Body of pancreas (tissue), 4 donors: ENCODE measurements at regions not wholly inside any gene's neighbourhood (a gene's known extent, or its start where the extent isn't known, plus 50 kb on each side); places are given as distances from the start of the nearest gene placed in this dataset.

ENCODE experiments used
- ATAC-seq: fragments of 150-250 bp; one replicate; pipeline ENCODE4 v1.9.1; 2016
- DNase-seq, 4 donors: peaks; one replicate each; pipeline ENCODE4 v3.0.0-alpha.2; 2019
- H3K27ac ChIP-seq, 4 donors: fragments of 200-600 bp; sonication (generic); 1 replicate in 3 of 4; 2 replicates in 1 of 4; pipeline versions ENCODE4 v1.5.1 to v1.6.1; 2016 to 2019; ENCODE audit warnings: mild to moderate bottlenecking in 1 of 4, mixed read lengths in 1 of 4, moderate library complexity in 1 of 4
- H3K27me3 ChIP-seq, 2 donors: fragments of 200-600 bp; sonication (generic); one replicate each; pipeline ENCODE4 v1.6.0; 2016; ENCODE audit warnings: mild to moderate bottlenecking in 1 of 2
- H3K36me3 ChIP-seq, 2 donors: fragments of 200-600 bp; sonication (generic); replicated peaks in 1 of 2; 2 replicates each; pipeline ENCODE4 v1.5.1; 2016; ENCODE audit warnings: low read depth in 2 of 2; ENCODE audit not compliant: insufficient read depth in 1 of 2
- H3K4me1 ChIP-seq: fragments of 200-600 bp; sonication (generic); one replicate; pipeline ENCODE4 v1.6.0; 2016
- H3K4me3 ChIP-seq, 2 donors: fragments of 200-600 bp; sonication (generic); 1 replicate in 1 of 2; 2 replicates in 1 of 2; pipeline ENCODE4 v1.5.1; 2016 to 2019
- H3K9me3 ChIP-seq, 3 donors: fragments of 200-600 bp; sonication (generic); 1 replicate in 2 of 3; 2 replicates in 1 of 3; pipeline ENCODE4 v1.5.1; 2016
- POLR2A ChIP-seq, 3 donors: fragments of 450-650 bp; IDR thresholded peaks; one replicate each; pipeline ENCODE4 v1.6.1; 2016; ENCODE audit warnings: antibody characterized with exemption in 3 of 3, mild to moderate bottlenecking in 2 of 3
- WGBS, 2 donors: methylation state at CpG; one replicate each; pipeline ENCODE4 v1.1.5; 2017; 5-methylcytosine and 5-hydroxymethylcytosine counted together
- intact Hi-C: fragments of 100-400 bp; cut with DNase I; formaldehyde crosslinking; loops from one replicate; pipeline ENCODE4 v1.15.1; 2023
- TF ChIP-seq, protein P1 (sequence below), 7 experiments: fragments of 450-650 bp in 4 of 7; fragments of 200-600 bp in 3 of 7; sonication (generic) in 3 of 7; IDR thresholded peaks; one replicate each; pipeline ENCODE4 v1.5.1; 2016 to 2019; ENCODE audit warnings: antibody characterized with exemption in 7 of 7

DNA sequence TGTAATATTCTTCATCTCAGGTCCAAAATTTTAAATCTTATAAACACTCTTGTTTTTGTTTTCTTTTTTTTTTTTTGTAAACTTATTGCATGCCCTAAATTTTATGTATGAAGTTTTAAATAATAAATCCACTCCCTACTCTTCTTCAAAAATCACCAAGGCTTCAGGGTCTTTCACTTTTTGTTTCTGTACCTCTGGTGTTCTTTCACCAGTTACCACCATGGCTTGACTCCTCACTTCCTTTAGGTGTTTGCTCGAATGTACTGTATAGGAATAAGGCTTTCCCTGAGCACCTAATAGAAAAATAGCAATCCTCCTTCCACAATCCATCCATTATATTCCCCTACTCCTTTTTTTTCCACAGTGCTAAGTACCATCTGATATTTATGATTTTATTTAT is 962.8 kb upstream of the POT1 start:
- TF ChIP-seq POLR2A (IDR thresholded peaks at IDR 0.05): no peak
- TF ChIP-seq, protein P1, sequence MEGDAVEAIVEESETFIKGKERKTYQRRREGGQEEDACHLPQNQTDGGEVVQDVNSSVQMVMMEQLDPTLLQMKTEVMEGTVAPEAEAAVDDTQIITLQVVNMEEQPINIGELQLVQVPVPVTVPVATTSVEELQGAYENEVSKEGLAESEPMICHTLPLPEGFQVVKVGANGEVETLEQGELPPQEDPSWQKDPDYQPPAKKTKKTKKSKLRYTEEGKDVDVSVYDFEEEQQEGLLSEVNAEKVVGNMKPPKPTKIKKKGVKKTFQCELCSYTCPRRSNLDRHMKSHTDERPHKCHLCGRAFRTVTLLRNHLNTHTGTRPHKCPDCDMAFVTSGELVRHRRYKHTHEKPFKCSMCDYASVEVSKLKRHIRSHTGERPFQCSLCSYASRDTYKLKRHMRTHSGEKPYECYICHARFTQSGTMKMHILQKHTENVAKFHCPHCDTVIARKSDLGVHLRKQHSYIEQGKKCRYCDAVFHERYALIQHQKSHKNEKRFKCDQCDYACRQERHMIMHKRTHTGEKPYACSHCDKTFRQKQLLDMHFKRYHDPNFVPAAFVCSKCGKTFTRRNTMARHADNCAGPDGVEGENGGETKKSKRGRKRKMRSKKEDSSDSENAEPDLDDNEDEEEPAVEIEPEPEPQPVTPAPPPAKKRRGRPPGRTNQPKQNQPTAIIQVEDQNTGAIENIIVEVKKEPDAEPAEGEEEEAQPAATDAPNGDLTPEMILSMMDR (IDR thresholded peaks at IDR 0.05): no peak
- ATAC-seq (no peak), DNase-seq (no peak)
- Histone ChIP-seq H3K4me3 (no peak overlapping the region), H3K4me1 (no peaks in the 10 kb centered on the region), H3K27me3 (no peaks in the 10 kb centered on the region), H3K36me3 (no peaks in the 10 kb centered on the region), H3K9me3 (no peaks in the 10 kb centered on the region), H3K27ac (no peak overlapping the region)
- 55 to 62% methylated on average over 1 of the region's 1 CpG for WGBS, 2 donors
- intact Hi-C loops: no loop called here

DNA sequence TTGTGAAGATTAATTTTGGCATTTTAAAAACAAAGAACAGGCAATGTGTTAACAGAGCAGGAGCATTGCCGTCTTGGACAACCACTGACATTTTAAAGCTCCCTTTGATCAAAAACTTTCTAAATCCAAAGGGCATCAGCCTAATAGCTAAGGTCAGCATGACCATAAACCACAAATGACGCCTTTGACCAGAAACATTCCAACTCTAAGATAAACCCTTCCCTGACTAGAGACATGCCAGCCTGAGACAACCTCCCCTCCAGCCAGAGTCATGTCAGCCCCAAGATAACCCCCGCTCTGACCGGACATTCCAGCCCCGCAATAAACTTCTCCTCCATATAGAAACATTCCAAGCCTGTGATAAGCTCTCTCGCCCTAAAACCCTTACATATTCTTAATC is 949.4 kb upstream of the POT1 start:
- no peaks in the 10 kb centered on the region for H3K36me3 ChIP-seq
- H3K9me3 ChIP-seq: no peaks in the 10 kb centered on the region
- no peak for DNase-seq
- 64 to 66% methylated on average over 6 of the region's 6 CpGs for WGBS, 2 donors
- H3K27me3 ChIP-seq: no peaks in the 10 kb centered on the region
- no peak overlapping the region for H3K4me3 ChIP-seq
- no peaks in the 10 kb centered on the region for H3K4me1 ChIP-seq
- no peak for TF ChIP-seq POLR2A (IDR thresholded peaks at IDR 0.05)
- TF ChIP-seq, protein P1 (IDR thresholded peaks at IDR 0.05): no peak
- ATAC-seq: no peak
- intact Hi-C loops: no loop called here
- H3K27ac ChIP-seq: no peak overlapping the region

DNA sequence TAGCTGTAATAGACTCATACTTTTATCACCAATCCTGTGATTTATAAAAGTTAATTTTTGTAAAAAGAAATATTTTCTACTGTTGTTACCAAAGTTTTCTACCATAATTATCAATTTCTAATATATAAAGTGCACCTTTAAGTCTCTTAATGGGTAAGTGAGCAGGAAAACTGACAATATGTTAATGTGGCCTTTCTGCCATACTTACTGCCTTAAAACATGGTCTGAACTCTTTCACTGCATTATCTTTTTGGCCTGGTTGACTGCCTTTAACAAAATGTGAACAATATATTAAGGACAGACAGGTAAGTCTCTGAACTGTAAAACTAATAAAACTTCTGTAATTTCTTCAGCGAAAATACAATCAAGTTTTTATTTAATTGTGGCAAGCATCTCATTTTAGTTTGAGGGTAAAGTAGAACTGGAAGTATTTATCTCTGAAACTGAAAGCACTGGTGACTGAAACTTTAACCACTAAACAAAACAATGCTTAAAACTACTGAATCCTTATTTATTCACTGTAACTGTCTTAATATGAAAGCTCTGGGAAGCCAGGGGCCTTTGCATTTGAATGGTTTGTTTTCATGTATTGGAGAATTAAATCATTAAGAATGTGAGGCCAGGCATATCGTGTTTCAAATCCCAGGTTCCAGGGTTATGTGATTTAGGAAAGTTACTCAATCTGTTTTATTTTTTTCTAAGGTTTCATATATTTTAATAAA is 948.8 kb upstream of the POT1 start:
- H3K36me3 ChIP-seq: no peaks in the 10 kb centered on the region
- ATAC-seq (no peak), DNase-seq (no peak)
- H3K9me3 ChIP-seq: no peaks in the 10 kb centered on the region
- intact Hi-C loops: no loop called here
- no peaks in the 10 kb centered on the region for H3K27me3 ChIP-seq
- no peak for TF ChIP-seq POLR2A (IDR thresholded peaks at IDR 0.05)
- TF ChIP-seq, protein P1 (IDR thresholded peaks at IDR 0.05): no peak
- 59 to 65% methylated on average over 2 of the region's 2 CpGs for WGBS, 2 donors
- H3K4me3 ChIP-seq: no peak overlapping the region
- H3K27ac ChIP-seq: no peak overlapping the region
- no peaks in the 10 kb centered on the region for H3K4me1 ChIP-seq

DNA sequence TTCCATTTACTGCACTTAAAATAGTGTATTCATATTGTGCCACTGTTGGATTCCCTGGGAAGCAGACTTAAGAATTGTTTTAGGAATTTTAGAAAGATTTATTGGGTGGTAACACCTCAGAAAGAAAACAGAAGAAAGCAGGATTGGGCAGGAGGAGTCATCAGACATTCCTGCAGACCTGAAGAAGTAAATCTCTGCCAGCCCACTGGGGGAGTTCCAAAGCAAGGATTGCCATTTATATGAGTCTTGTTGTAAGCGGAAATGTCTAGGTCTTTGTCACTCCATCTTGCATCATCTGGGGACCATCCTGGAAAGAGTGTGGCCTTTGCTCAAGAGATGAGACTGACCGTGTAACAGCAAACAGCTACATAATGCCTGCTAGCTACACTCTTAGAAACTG is 947.6 kb upstream of the POT1 start:
- no peaks in the 10 kb centered on the region for H3K9me3 ChIP-seq
- no peak overlapping the region for H3K27ac ChIP-seq
- no peak overlapping the region for H3K4me3 ChIP-seq
- H3K36me3 ChIP-seq: no peaks in the 10 kb centered on the region
- TF ChIP-seq, protein P1 (IDR thresholded peaks at IDR 0.05): no peak
- TF ChIP-seq POLR2A (IDR thresholded peaks at IDR 0.05): no peak
- 45 to 66% methylated on average over 2 of the region's 2 CpGs for WGBS, 2 donors
- no peak for DNase-seq
- intact Hi-C loops: no loop called here
- no peak for ATAC-seq
- no peaks in the 10 kb centered on the region for H3K27me3 ChIP-seq
- H3K4me1 ChIP-seq: no peaks in the 10 kb centered on the region

DNA sequence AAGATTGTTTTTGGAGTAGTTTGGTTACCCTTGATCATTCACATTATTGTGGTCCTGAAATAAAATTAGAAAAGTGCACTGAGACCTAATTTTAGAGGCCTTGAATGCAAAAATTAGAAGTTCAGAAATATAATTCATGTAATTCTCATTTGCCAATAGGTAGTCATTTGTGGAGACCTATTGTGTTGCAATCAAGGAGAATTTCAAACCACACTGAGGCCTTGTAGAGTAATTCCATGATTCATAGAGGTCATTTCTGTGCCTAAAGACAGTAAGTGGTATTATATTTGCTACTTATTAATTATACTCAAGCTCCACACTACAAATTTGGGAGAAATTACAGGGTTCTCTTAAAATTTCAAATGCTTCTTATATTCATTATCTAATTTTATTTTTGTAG is 946.8 kb upstream of the POT1 start:
- no peak for DNase-seq
- TF ChIP-seq, protein P1 (IDR thresholded peaks at IDR 0.05): no peak
- TF ChIP-seq POLR2A (IDR thresholded peaks at IDR 0.05): no peak
- no peaks in the 10 kb centered on the region for H3K36me3 ChIP-seq
- no peaks in the 10 kb centered on the region for H3K4me1 ChIP-seq
- intact Hi-C loops: no loop called here
- no peaks in the 10 kb centered on the region for H3K9me3 ChIP-seq
- no peak for ATAC-seq
- H3K27ac ChIP-seq: no peak overlapping the region
- H3K4me3 ChIP-seq: no peak overlapping the region
- H3K27me3 ChIP-seq: no peaks in the 10 kb centered on the region
